HG03108 (cell line): ENCODE measurements at regions not wholly inside any gene's neighbourhood (a gene's known extent, or its start where the extent isn't known, plus 50 kb on each side); places are given as distances from the start of the nearest gene placed in this dataset.
"Not testable (repeated sequence)": the region's sequence is repeated elsewhere in the genome, so short reads cannot be mapped to it uniquely, and the experiment has no call there.

Source experiments
- ATAC-seq: cut with Tn5 transposase; IDR thresholded peaks from one replicate; pipeline ENCODE4 v1.9.1; 2021; ENCODE audit warnings: moderate library complexity; ENCODE audit not compliant: unreplicated experiment

GRCh38 chr5:133857595-133858313 lies 110.7 kb downstream of the C5orf15 start:
- ATAC-seq = not testable (repeated sequence)

GRCh38 chr5:133854554-133854953 lies 113.9 kb downstream of the C5orf15 start:
- ATAC-seq = no peak

- no peak for ATAC-seq
These were observed 114.6 kb downstream of the C5orf15 start for GRCh38 chr5:133853646-133854365.

- no peak for ATAC-seq
These were observed 116.9 kb downstream of the C5orf15 start for GRCh38 chr5:133851521-133851920.

- ATAC-seq = no peak
These were observed 117.6 kb downstream of the C5orf15 start for GRCh38 chr5:133850811-133851210.

GRCh38 chr5:133849116-133849515 lies 119.3 kb downstream of the C5orf15 start:
- no peak for ATAC-seq

- ATAC-seq = no peak
These were observed 120.0 kb downstream of the C5orf15 start for GRCh38 chr5:133848341-133848811.

- ATAC-seq = no peak
These were observed 120.5 kb downstream of the C5orf15 start for GRCh38 chr5:133847886-133848285.

- ATAC-seq = no peak
These were observed 121.1 kb downstream of the C5orf15 start for GRCh38 chr5:133847301-133847700.

GRCh38 chr5:133846478-133847226 lies 121.8 kb downstream of the C5orf15 start:
- no peak for ATAC-seq

- no peak for ATAC-seq
These were observed 123.2 kb downstream of the C5orf15 start for GRCh38 chr5:133845271-133845670.

GRCh38 chr5:133844836-133845235 lies 123.6 kb downstream of the C5orf15 start:
- no peak for ATAC-seq

- ATAC-seq = no peak
These were observed 124.5 kb downstream of the C5orf15 start for GRCh38 chr5:133843911-133844310.

- no peak for ATAC-seq
These were observed 125.4 kb downstream of the C5orf15 start for GRCh38 chr5:133842846-133843611.

GRCh38 chr5:133841831-133842750 lies 126.3 kb downstream of the C5orf15 start:
- ATAC-seq = no peak

- ATAC-seq = no peak
These were observed 128.3 kb downstream of the C5orf15 start for GRCh38 chr5:133840168-133840567.

- ATAC-seq = no peak
These were observed 128.7 kb downstream of the C5orf15 start for GRCh38 chr5:133839721-133840120.

- no peak for ATAC-seq
These were observed 129.3 kb downstream of the C5orf15 start for GRCh38 chr5:133839090-133839489.

GRCh38 chr5:133838286-133838685 lies 130.1 kb downstream of the C5orf15 start:
- ATAC-seq = no peak
